IMR-90 (cell line): ENCODE measurements at regions not wholly inside any gene's neighbourhood (a gene's known extent, or its start where the extent isn't known, plus 50 kb on each side); places are given as distances from the start of the nearest gene placed in this dataset.

Experiments
- ATAC-seq: fragments of 200-7000 bp; cut with Tn5 transposase; 2 replicates; pipeline ENCODE4 v1.9.1; 2020; ENCODE audit warnings: low read depth, mild to moderate bottlenecking, moderate library complexity
- BruUV-seq: library from RNA; stranded (reverse); fragments of 400-500 nt; replicated peaks from 2 replicates; lab custom pipeline; 2021; lab: Mats Ljungman, UMichigan
- CTCF ChIA-PET: fragments of 300-600 bp; formaldehyde crosslinking; extraction: SDS; loops from one replicate; lab custom pipeline; 2021; ENCODE audit warnings: antibody characterized with exemption; lab: Yijun Ruan, JAX
- POLR2A ChIA-PET: fragments of 300-600 bp; sonication (Branson Sonifier 250); formaldehyde crosslinking; loops from one replicate; lab custom pipeline; 2022; ENCODE audit warnings: antibody characterized with exemption; ENCODE audit not compliant: unreplicated experiment; lab: Charles Lee
- DNase-seq: peaks from one replicate; pipeline ENCODE4 v3.0.0; 2013
- H2AFZ ChIP-seq: replicated peaks from 2 replicates; pipeline ENCODE3; 2013; ENCODE audit warnings: low read length, mild to moderate bottlenecking; ENCODE audit not compliant: poor library complexity
- H2AK5ac ChIP-seq: 2 replicates; pipeline ENCODE4 v1.6.1; 2013; ENCODE audit warnings: low read depth, low read length, inconsistent platforms
- H2AK9ac ChIP-seq: replicated peaks from 2 replicates; pipeline ENCODE3; 2013; ENCODE audit warnings: mild to moderate bottlenecking, low read depth, low read length, moderate library complexity; ENCODE audit not compliant: poor library complexity
- H2BK120ac ChIP-seq: 2 replicates; pipeline ENCODE4 v1.6.1; 2013; ENCODE audit warnings: low read depth, low read length, inconsistent platforms
- H2BK15ac ChIP-seq: 3 replicates; pipeline ENCODE4 v1.6.1; 2013; ENCODE audit warnings: low read depth, low read length, inconsistent platforms
- H2BK20ac ChIP-seq: 2 replicates; pipeline ENCODE4 v1.6.1; 2013; ENCODE audit warnings: low read depth, mild to moderate bottlenecking, inconsistent platforms, low read length, moderate library complexity
- H2BK5ac ChIP-seq: 2 replicates; pipeline ENCODE4 v1.6.1; 2013; ENCODE audit warnings: mild to moderate bottlenecking, low read depth, low read length, inconsistent platforms; ENCODE audit not compliant: poor library complexity, severe bottlenecking
- H3K14ac ChIP-seq: replicated peaks from 2 replicates; pipeline ENCODE4 v1.6.1; 2013; ENCODE audit warnings: low read depth, low read length, inconsistent platforms
- H3K18ac ChIP-seq: 2 replicates; pipeline ENCODE4 v1.6.1; 2013; ENCODE audit warnings: low read depth, low read length, control low read depth
- H3K23ac ChIP-seq: 2 replicates; pipeline ENCODE4 v1.6.1; 2013; ENCODE audit warnings: low read depth, low read length, inconsistent platforms
- H3K27ac ChIP-seq: 2 replicates; pipeline ENCODE4 v1.5.1; 2013; ENCODE audit warnings: mild to moderate bottlenecking, control low read depth, low read length; ENCODE audit not compliant: insufficient read depth
- H3K27me3 ChIP-seq: 2 replicates; pipeline ENCODE4 v1.6.1; 2013; ENCODE audit warnings: low read length; ENCODE audit not compliant: control insufficient read depth, insufficient read depth
- H3K36me3 ChIP-seq: 2 replicates; pipeline ENCODE4 v1.6.1; 2013; ENCODE audit warnings: low read length, mixed read lengths; ENCODE audit not compliant: control insufficient read depth, insufficient read depth
- H3K4ac ChIP-seq: 2 replicates; pipeline ENCODE4 v1.6.1; 2013; ENCODE audit warnings: low read depth, low read length, inconsistent platforms
- H3K4me1 ChIP-seq: 2 replicates; pipeline ENCODE4 v1.6.1; 2013; ENCODE audit warnings: low read length, mixed read lengths; ENCODE audit not compliant: control insufficient read depth, insufficient read depth
- H3K4me2 ChIP-seq: 2 replicates; pipeline ENCODE4 v1.6.1; 2013; ENCODE audit warnings: low read depth, mild to moderate bottlenecking, control low read depth, low read length, moderate library complexity
- H3K4me3 ChIP-seq: 2 replicates; pipeline ENCODE4 v1.5.1; 2013; ENCODE audit warnings: low read depth, mild to moderate bottlenecking, control low read depth, low read length, moderate library complexity; ENCODE audit not compliant: insufficient read depth
- H3K56ac ChIP-seq: 2 replicates; pipeline ENCODE4 v1.6.1; 2013; ENCODE audit warnings: low read length, inconsistent platforms; ENCODE audit not compliant: insufficient read depth; ENCODE audit errors: extremely low read depth
- H3K79me1 ChIP-seq, 2 experiments: 2 replicates each; pipeline ENCODE4 v1.6.1; 2013; ENCODE audit warnings: low read length in 2 of 2, inconsistent platforms in 1 of 2, low read depth in 1 of 2
- H3K9ac ChIP-seq: 2 replicates; pipeline ENCODE4 v1.6.1; 2013; ENCODE audit warnings: low read depth, low read length, control low read depth
- H3K9me1 ChIP-seq: 2 replicates; pipeline ENCODE4 v1.6.1; 2013; ENCODE audit warnings: low read length, inconsistent platforms; ENCODE audit not compliant: insufficient read depth
- H3K9me3 ChIP-seq: 2 replicates; pipeline ENCODE4 v1.6.1; 2013; ENCODE audit warnings: low read length; ENCODE audit not compliant: control insufficient read depth, insufficient read depth
- H4K20me1 ChIP-seq: 2 replicates; pipeline ENCODE4 v1.6.1; 2013; ENCODE audit warnings: low read length, inconsistent platforms; ENCODE audit not compliant: insufficient read depth
- H4K5ac ChIP-seq: 2 replicates; pipeline ENCODE4 v1.6.1; 2013; ENCODE audit warnings: mild to moderate bottlenecking, low read depth, low read length, control low read depth
- H4K8ac ChIP-seq, 2 experiments: 2 replicates each; pipeline ENCODE4 v1.6.1; 2013; ENCODE audit warnings: low read depth in 2 of 2, low read length in 2 of 2, control low read depth in 1 of 2, inconsistent platforms in 1 of 2
- H4K91ac ChIP-seq: 2 replicates; pipeline ENCODE4 v1.6.1; 2013; ENCODE audit warnings: low read depth, low read length, inconsistent platforms; ENCODE audit not compliant: insufficient read depth
- FOS ChIP-seq: fragments of 150-350 bp; IDR thresholded peaks from 2 replicates; pipeline ENCODE4 v1.6.1; 2016; ENCODE audit warnings: low read depth, low read length
- MXI1 ChIP-seq: IDR thresholded peaks from 2 replicates; pipeline ENCODE4 v1.6.1; 2012; ENCODE audit warnings: low read depth, mild to moderate bottlenecking, low read length, moderate library complexity, borderline replicate concordance
- NFE2L2 ChIP-seq: fragments of 150-350 bp; IDR thresholded peaks from 2 replicates; pipeline ENCODE4 v1.6.1; 2016; ENCODE audit warnings: low read depth, mild to moderate bottlenecking, low read length
- RCOR1 ChIP-seq: IDR thresholded peaks from 2 replicates; pipeline ENCODE4 v1.6.1; 2012; ENCODE audit warnings: mild to moderate bottlenecking, low read length, improper control_type of control experiment; ENCODE audit not compliant: insufficient replicate concordance
- WGBS, 2 experiments: methylation state at CpG; one replicate each; pipeline versions ENCODE4 v1.1.5 to v1.1.7; 2013; ENCODE audit warnings: missing lambda C conversion rate in 2 of 2; ENCODE audit not compliant: insufficient read length in 1 of 2; ENCODE audit errors: extremely low coverage in 2 of 2; 5-methylcytosine and 5-hydroxymethylcytosine counted together
- dilution Hi-C: fragments of 300-500 bp; cut with HindIII; formaldehyde crosslinking; loops from one replicate; pipeline ENCODE4 v1.14.3; 2018; ENCODE audit warnings: low sequenced_read_pairs; ENCODE audit not compliant: unreplicated experiment
- in situ Hi-C: fragments of 300-500 bp; cut with MboI; formaldehyde crosslinking; loops from 3 replicates; pipeline ENCODE4 v1.14.3; 2019; ENCODE audit warnings: low sequenced_read_pairs, inconsistent platforms, mixed read lengths
- intact Hi-C: fragments of 100-400 bp; cut with micrococcal nuclease; formaldehyde crosslinking; loops from 2 replicates; pipeline ENCODE4 v1.10.0; 2022

- no peak overlapping the region for H3K23ac ChIP-seq
- intact Hi-C loops (no loop called here), in situ Hi-C loops (no loop called here), dilution Hi-C loops (no loop called here)
- BruUV-seq: no TSS peak
- POLR2A ChIA-PET: no interaction called here
- no peak overlapping the region for H3K4me2 ChIP-seq
- WGBS, 2 experiments: 45% methylated on average over 12 of the region's 26 CpGs; no CpG with 5 or more reads in 1 of the 2 experiments
- no peaks in the 10 kb centered on the region for H3K27me3 ChIP-seq
- H3K4me3 ChIP-seq: no peak overlapping the region
- CTCF ChIA-PET: no interaction called here
- no peak overlapping the region for H2BK20ac ChIP-seq
- H2BK15ac ChIP-seq: no peak overlapping the region
- H3K18ac ChIP-seq: no peak overlapping the region
- H3K27ac ChIP-seq: no peak overlapping the region
- H2AFZ ChIP-seq: no peak overlapping the region
- H4K91ac ChIP-seq: no peak overlapping the region
- peak overlapping the region; percentile 28 for H2AK9ac ChIP-seq
- no peak overlapping the region for H3K56ac ChIP-seq
- DNase-seq (no peak), ATAC-seq (no peak)
- H3K9ac ChIP-seq: no peak overlapping the region
- H3K9me1 ChIP-seq: no peaks in the 10 kb centered on the region
- H4K20me1 ChIP-seq: no peaks in the 10 kb centered on the region
- H3K36me3 ChIP-seq: no peaks in the 10 kb centered on the region
- H2AK5ac ChIP-seq: no peak overlapping the region
- no peaks in the 10 kb centered on the region for H3K79me1 ChIP-seq
- peaks cover 36% of the 10 kb centered on the region for H3K9me3 ChIP-seq
- no peaks in the 10 kb centered on the region for H3K4me1 ChIP-seq
- TF ChIP-seq RCOR1: no peak
- TF ChIP-seq MXI1: no peak
- TF ChIP-seq FOS: no peak
- TF ChIP-seq NFE2L2: no peak
- no peak overlapping the region for H3K14ac ChIP-seq
- no peak overlapping the region for H4K5ac ChIP-seq
- no peak overlapping the region for H4K8ac ChIP-seq
- no peak overlapping the region for H2BK120ac ChIP-seq
- no peak overlapping the region for H3K4ac ChIP-seq
- no peak overlapping the region for H2BK5ac ChIP-seq
Observed at GRCh38 chr12:34339922-34340321, 317.6 kb downstream of the ALG10 start.
